Hepatocyte (in vitro differentiated cells): ENCODE measurements at regions not wholly inside any gene's neighbourhood (a gene's known extent, or its start where the extent isn't known, plus 50 kb on each side); places are given as distances from the start of the nearest gene placed in this dataset.

Source experiments
- DNase-seq: peaks from one replicate; pipeline ENCODE4 v3.0.0-alpha.2; 2016; ENCODE audit warnings: low spot score
- H2AFZ ChIP-seq: fragments of 200-600 bp; sonication (generic); 2 replicates; pipeline ENCODE4 v1.6.0; 2016; ENCODE audit warnings: antibody characterized with exemption, mild to moderate bottlenecking
- H3K27ac ChIP-seq: fragments of 200-600 bp; sonication (generic); 2 replicates; pipeline ENCODE4 v1.5.1; 2016; ENCODE audit warnings: mild to moderate bottlenecking
- H3K27me3 ChIP-seq: fragments of 200-600 bp; sonication (generic); 2 replicates; pipeline ENCODE4 v1.6.1; 2016
- H3K36me3 ChIP-seq: fragments of 200-600 bp; sonication (generic); replicated peaks from 2 replicates; pipeline ENCODE4 v1.5.1; 2016; ENCODE audit warnings: low read depth; ENCODE audit not compliant: insufficient read depth
- H3K4me1 ChIP-seq: fragments of 200-600 bp; sonication (generic); 2 replicates; pipeline ENCODE4 v1.5.1; 2016; ENCODE audit warnings: mild to moderate bottlenecking, moderate library complexity; ENCODE audit not compliant: insufficient read depth
- H3K4me2 ChIP-seq: fragments of 200-600 bp; sonication (generic); 2 replicates; pipeline ENCODE4 v1.6.0; 2016
- H3K4me3 ChIP-seq: fragments of 200-600 bp; sonication (generic); 2 replicates; pipeline ENCODE4 v1.5.1; 2016; ENCODE audit warnings: mild to moderate bottlenecking
- H3K79me2 ChIP-seq: fragments of 200-600 bp; sonication (generic); 2 replicates; pipeline ENCODE4 v1.6.0; 2017; ENCODE audit warnings: mild to moderate bottlenecking
- H3K9me2 ChIP-seq: fragments of 200-600 bp; sonication (generic); replicated peaks from 2 replicates; pipeline ENCODE4 v1.6.0; 2017; ENCODE audit warnings: mild to moderate bottlenecking; ENCODE audit not compliant: insufficient read depth
- H3K9me3 ChIP-seq: fragments of 200-600 bp; sonication (generic); 2 replicates; pipeline ENCODE4 v1.5.1; 2016; ENCODE audit warnings: low read depth, mild to moderate bottlenecking
- H4K20me1 ChIP-seq: fragments of 200-600 bp; sonication (generic); 2 replicates; pipeline ENCODE4 v1.6.0; 2016; ENCODE audit warnings: mild to moderate bottlenecking; ENCODE audit not compliant: insufficient read depth, poor library complexity, severe bottlenecking
- EZH2 ChIP-seq: fragments of 200-600 bp; sonication (generic); IDR thresholded peaks from 2 replicates; pipeline ENCODE4 v1.6.1; 2016; ENCODE audit warnings: antibody characterized with exemption, mild to moderate bottlenecking, borderline replicate concordance
- EZH2phosphoT487 ChIP-seq: fragments of 200-600 bp; sonication (generic); IDR thresholded peaks from one replicate; pipeline ENCODE4 v1.6.1; 2018; ENCODE audit warnings: antibody characterized with exemption, mild to moderate bottlenecking, low read depth, moderate library complexity; ENCODE audit not compliant: unreplicated experiment, severe bottlenecking
- WGBS: methylation state at CpG from one replicate; pipeline ENCODE4 v1.1.6; 2016; ENCODE audit warnings: low lambda C conversion rate; ENCODE audit errors: missing lambda C conversion rate; 5-methylcytosine and 5-hydroxymethylcytosine counted together
- TF ChIP-seq, protein P1 (sequence below): fragments of 200-600 bp; sonication (generic); IDR thresholded peaks from 2 replicates; pipeline ENCODE4 v1.5.1; 2016; ENCODE audit warnings: antibody characterized with exemption, mild to moderate bottlenecking; ENCODE audit not compliant: poor library complexity

GRCh38 chr17:5740937-5741336 lies 156.6 kb upstream of the NLRP1 start:
- DNase-seq, result no peak
- Histone ChIP-seq H3K27me3 (peaks cover 9% of the 10 kb centered on the region), H3K4me1 (no peaks in the 10 kb centered on the region), H3K36me3 (no peaks in the 10 kb centered on the region), H3K9me2 (no peaks in the 10 kb centered on the region), H4K20me1 (no peaks in the 10 kb centered on the region), H3K9me3 (no peaks in the 10 kb centered on the region), H3K4me3 (no peak overlapping the region), H3K27ac (no peak overlapping the region), H3K4me2 (no peak overlapping the region), H2AFZ (no peak overlapping the region), H3K79me2 (no peaks in the 10 kb centered on the region)
- TF ChIP-seq EZH2, result no peak
- TF ChIP-seq, protein P1, sequence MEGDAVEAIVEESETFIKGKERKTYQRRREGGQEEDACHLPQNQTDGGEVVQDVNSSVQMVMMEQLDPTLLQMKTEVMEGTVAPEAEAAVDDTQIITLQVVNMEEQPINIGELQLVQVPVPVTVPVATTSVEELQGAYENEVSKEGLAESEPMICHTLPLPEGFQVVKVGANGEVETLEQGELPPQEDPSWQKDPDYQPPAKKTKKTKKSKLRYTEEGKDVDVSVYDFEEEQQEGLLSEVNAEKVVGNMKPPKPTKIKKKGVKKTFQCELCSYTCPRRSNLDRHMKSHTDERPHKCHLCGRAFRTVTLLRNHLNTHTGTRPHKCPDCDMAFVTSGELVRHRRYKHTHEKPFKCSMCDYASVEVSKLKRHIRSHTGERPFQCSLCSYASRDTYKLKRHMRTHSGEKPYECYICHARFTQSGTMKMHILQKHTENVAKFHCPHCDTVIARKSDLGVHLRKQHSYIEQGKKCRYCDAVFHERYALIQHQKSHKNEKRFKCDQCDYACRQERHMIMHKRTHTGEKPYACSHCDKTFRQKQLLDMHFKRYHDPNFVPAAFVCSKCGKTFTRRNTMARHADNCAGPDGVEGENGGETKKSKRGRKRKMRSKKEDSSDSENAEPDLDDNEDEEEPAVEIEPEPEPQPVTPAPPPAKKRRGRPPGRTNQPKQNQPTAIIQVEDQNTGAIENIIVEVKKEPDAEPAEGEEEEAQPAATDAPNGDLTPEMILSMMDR, result no peak
- no peak for TF ChIP-seq EZH2phosphoT487
- 43% methylated on average over 1 of the region's 1 CpG for WGBS

- DNase-seq, result no peak
- no peaks in the 10 kb centered on the region for H3K36me3 ChIP-seq
- no peak overlapping the region for H3K27ac ChIP-seq
- no peaks in the 10 kb centered on the region for H3K79me2 ChIP-seq
- TF ChIP-seq, protein P1, result no peak
- TF ChIP-seq EZH2phosphoT487 (no peak), EZH2 (no peak)
- 87% methylated on average over 8 of the region's 8 CpGs for WGBS
- H3K4me2 ChIP-seq, result no peak overlapping the region
- H3K9me3 ChIP-seq, result no peaks in the 10 kb centered on the region
- no peak overlapping the region for H3K4me3 ChIP-seq
- no peak overlapping the region for H2AFZ ChIP-seq
- H4K20me1 ChIP-seq, result no peaks in the 10 kb centered on the region
- no peaks in the 10 kb centered on the region for H3K9me2 ChIP-seq
- H3K4me1 ChIP-seq, result no peaks in the 10 kb centered on the region
- peaks cover 9% of the 10 kb centered on the region for H3K27me3 ChIP-seq
Measured at GRCh38 chr17:5741810-5742209, 157.5 kb upstream of the NLRP1 start.

DNA sequence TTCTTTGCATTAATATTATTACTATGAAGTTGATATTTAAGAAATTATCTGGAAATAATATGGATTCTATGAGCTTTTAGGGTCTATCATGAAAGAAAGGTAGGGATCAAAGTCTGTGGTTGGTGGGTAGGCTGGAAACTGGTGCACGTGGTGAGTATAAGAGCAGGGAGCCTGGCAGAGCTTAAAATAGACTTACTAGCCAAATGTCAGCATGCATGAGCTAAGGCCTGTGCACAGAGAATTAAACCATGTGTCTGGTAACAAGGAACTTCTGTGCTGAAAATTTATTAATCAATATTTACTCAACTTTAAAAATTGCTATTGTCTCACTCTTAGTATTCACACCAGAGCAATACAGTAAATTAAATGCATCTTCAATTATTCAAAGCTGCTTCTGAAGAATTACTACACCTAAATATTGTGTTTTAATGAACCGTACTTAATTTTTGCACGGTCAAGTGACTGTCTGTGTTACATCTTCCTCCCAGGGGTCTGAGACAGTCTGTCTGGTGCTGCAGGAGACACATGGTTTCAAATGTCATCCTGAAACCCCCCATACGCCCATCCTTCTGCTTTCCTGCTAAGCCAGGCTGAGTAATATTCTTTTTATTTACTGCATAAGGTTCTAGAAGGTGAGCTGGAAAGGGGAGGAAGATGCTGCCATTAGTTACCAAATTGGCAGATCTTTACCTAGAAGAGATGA lies 161.0 kb upstream of the NLRP1 start:
- TF ChIP-seq EZH2 (no peak), EZH2phosphoT487 (no peak)
- TF ChIP-seq, protein P1, result no peak
- no peaks in the 10 kb centered on the region for H3K9me2 ChIP-seq
- H3K27ac ChIP-seq, result no peak overlapping the region
- H4K20me1 ChIP-seq, result no peaks in the 10 kb centered on the region
- no peak overlapping the region for H3K4me2 ChIP-seq
- no peak overlapping the region for H3K4me3 ChIP-seq
- no peaks in the 10 kb centered on the region for H3K36me3 ChIP-seq
- no peaks in the 10 kb centered on the region for H3K4me1 ChIP-seq
- H3K27me3 ChIP-seq, result peaks cover 9% of the 10 kb centered on the region
- no peaks in the 10 kb centered on the region for H3K9me3 ChIP-seq
- no peak overlapping the region for H2AFZ ChIP-seq
- H3K79me2 ChIP-seq, result no peaks in the 10 kb centered on the region
- WGBS, result 70% methylated on average over 4 of the region's 4 CpGs
- no peak for DNase-seq
